ENCODE measurements at regions not wholly inside any gene's neighbourhood (a gene's known extent, or its start where the extent isn't known, plus 50 kb on each side); places are given as distances from the start of the nearest gene placed in this dataset.

- no peak overlapping the region for H3K27ac ChIP-seq (ENCODE audit: low read depth in 1 of 2, low read length in 2 of 2)
- no peak overlapping the region for H3K4me3 Mint-ChIP-seq
- no peak for DNase-seq
- intact Hi-C loops (cut with micrococcal nuclease), result loop anchor here in 1 of 2 donors (10.0 kb wide), 1 partner anchor 1143 kb away; no protein-coding TSS in a partner anchor
- no peaks in the 10 kb centered on the region for H3K36me3 Mint-ChIP-seq
- H2AFZ ChIP-seq (ENCODE audit: insufficient read depth, low read depth, low read length, poor library complexity, severe bottlenecking), result no peak overlapping the region
- no CpG with 5 or more reads among the region's 3 CpGs for WGBS (ENCODE audit: insufficient coverage)
- H3K9me3 ChIP-seq (replicated peaks in 1 of 2; ENCODE audit: control insufficient read depth in 1 of 2, insufficient read depth in 1 of 2, low read length in 2 of 2), result no peaks in the 10 kb centered on the region
- H3K4me1 ChIP-seq (ENCODE audit: control insufficient read depth in 1 of 2, insufficient read depth in 2 of 2, low read length in 2 of 2), result no peaks in the 10 kb centered on the region
- H3K27me3 ChIP-seq (ENCODE audit: control insufficient read depth in 2 of 2, insufficient read depth in 2 of 2, low read length in 2 of 2), result no peaks in the 10 kb centered on the region
- TF ChIP-seq, protein P1, sequence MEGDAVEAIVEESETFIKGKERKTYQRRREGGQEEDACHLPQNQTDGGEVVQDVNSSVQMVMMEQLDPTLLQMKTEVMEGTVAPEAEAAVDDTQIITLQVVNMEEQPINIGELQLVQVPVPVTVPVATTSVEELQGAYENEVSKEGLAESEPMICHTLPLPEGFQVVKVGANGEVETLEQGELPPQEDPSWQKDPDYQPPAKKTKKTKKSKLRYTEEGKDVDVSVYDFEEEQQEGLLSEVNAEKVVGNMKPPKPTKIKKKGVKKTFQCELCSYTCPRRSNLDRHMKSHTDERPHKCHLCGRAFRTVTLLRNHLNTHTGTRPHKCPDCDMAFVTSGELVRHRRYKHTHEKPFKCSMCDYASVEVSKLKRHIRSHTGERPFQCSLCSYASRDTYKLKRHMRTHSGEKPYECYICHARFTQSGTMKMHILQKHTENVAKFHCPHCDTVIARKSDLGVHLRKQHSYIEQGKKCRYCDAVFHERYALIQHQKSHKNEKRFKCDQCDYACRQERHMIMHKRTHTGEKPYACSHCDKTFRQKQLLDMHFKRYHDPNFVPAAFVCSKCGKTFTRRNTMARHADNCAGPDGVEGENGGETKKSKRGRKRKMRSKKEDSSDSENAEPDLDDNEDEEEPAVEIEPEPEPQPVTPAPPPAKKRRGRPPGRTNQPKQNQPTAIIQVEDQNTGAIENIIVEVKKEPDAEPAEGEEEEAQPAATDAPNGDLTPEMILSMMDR (IDR thresholded peaks at IDR 0.05), result no peak
- H3K4me2 ChIP-seq (replicated peaks; ENCODE audit: extremely low read depth, low read length, poor library complexity, severe bottlenecking), result no peak overlapping the region
- no peak overlapping the region for H3K9ac ChIP-seq (ENCODE audit: insufficient read depth, low read length, poor library complexity, severe bottlenecking)
- no peak overlapping the region for H3K4me3 ChIP-seq (replicated peaks in 1 of 3; ENCODE audit: low read depth in 2 of 3, low read length in 3 of 3)
- H3K79me2 ChIP-seq (ENCODE audit: insufficient read depth, low read length), result no peaks in the 10 kb centered on the region
- no peaks in the 10 kb centered on the region for H3K4me1 Mint-ChIP-seq
- peaks cover 0 to 2% (median 0%) of the 10 kb centered on the region in 7 donors for H3K9me3 Mint-ChIP-seq
- no peaks in the 10 kb centered on the region for H4K20me1 ChIP-seq (ENCODE audit: insufficient read depth, low read length)
- no peak overlapping the region for H3K27ac Mint-ChIP-seq
- H3K36me3 ChIP-seq (replicated peaks in 1 of 2; ENCODE audit: control insufficient read depth in 1 of 2, insufficient read depth in 2 of 2, low read length in 2 of 2), result no peaks in the 10 kb centered on the region
- no peaks in the 10 kb centered on the region for H3K27me3 Mint-ChIP-seq (ENCODE audit: low read depth in 3 of 3)
Measured at GRCh38 chr4:11727903-11728564, 299.3 kb upstream of the HS3ST1 start.

- Mint-ChIP-seq H3K9me3 (peaks cover 0 to 2% (median 0%) of the 10 kb centered on the region in 7 donors), H3K27ac (no peak overlapping the region), H3K27me3 (ENCODE audit: low read depth in 3 of 3) (no peaks in the 10 kb centered on the region), H3K4me1 (no peaks in the 10 kb centered on the region), H3K36me3 (no peaks in the 10 kb centered on the region), H3K4me3 (no peak overlapping the region)
- Histone ChIP-seq H3K4me3 (replicated peaks in 1 of 3; ENCODE audit: low read depth in 2 of 3, low read length in 3 of 3) (no peak overlapping the region), H3K27me3 (ENCODE audit: control insufficient read depth in 2 of 2, insufficient read depth in 2 of 2, low read length in 2 of 2) (no peaks in the 10 kb centered on the region), H2AFZ (ENCODE audit: insufficient read depth, low read depth, low read length, poor library complexity, severe bottlenecking) (no peak overlapping the region), H3K36me3 (replicated peaks in 1 of 2; ENCODE audit: control insufficient read depth in 1 of 2, insufficient read depth in 2 of 2, low read length in 2 of 2) (no peaks in the 10 kb centered on the region), H3K27ac (ENCODE audit: low read depth in 1 of 2, low read length in 2 of 2) (no peak overlapping the region), H3K9me3 (replicated peaks in 1 of 2; ENCODE audit: control insufficient read depth in 1 of 2, insufficient read depth in 1 of 2, low read length in 2 of 2) (no peaks in the 10 kb centered on the region), H4K20me1 (ENCODE audit: insufficient read depth, low read length) (no peaks in the 10 kb centered on the region), H3K4me1 (ENCODE audit: control insufficient read depth in 1 of 2, insufficient read depth in 2 of 2, low read length in 2 of 2) (no peaks in the 10 kb centered on the region), H3K4me2 (replicated peaks; ENCODE audit: extremely low read depth, low read length, poor library complexity, severe bottlenecking) (no peak overlapping the region), H3K79me2 (ENCODE audit: insufficient read depth, low read length) (no peaks in the 10 kb centered on the region), H3K9ac (ENCODE audit: insufficient read depth, low read length, poor library complexity, severe bottlenecking) (no peak overlapping the region)
- TF ChIP-seq, protein P1 (IDR thresholded peaks at IDR 0.05), result no peak
- no peak for DNase-seq
- intact Hi-C loops (cut with micrococcal nuclease), result loop anchor here in 1 of 2 donors (10.0 kb wide), 1 partner anchor 1140 kb away; no protein-coding TSS in a partner anchor
Measured at GRCh38 chr4:11724731-11725130, 296.0 kb upstream of the HS3ST1 start.
